HCT116 (cell line): ENCODE measurements at regions not wholly inside any gene's neighbourhood (a gene's known extent, or its start where the extent isn't known, plus 50 kb on each side); places are given as distances from the start of the nearest gene placed in this dataset.

Source experiments
- EZH2 ChIP-seq: fragments of 200-600 bp; sonication (generic); IDR thresholded peaks from 2 replicates; pipeline ENCODE4 v1.6.1; 2017; ENCODE audit warnings: antibody characterized with exemption, mixed run types
- EZH2phosphoT487 ChIP-seq: fragments of 200-600 bp; IDR thresholded peaks from 2 replicates; pipeline ENCODE4 v1.6.1; 2018; ENCODE audit warnings: antibody characterized with exemption, borderline replicate concordance
- RAD21 ChIP-seq: IDR thresholded peaks from 2 replicates; pipeline ENCODE4 v1.6.1; 2012; ENCODE audit warnings: low read depth, mild to moderate bottlenecking
- SRF ChIP-seq: IDR thresholded peaks from 2 replicates; pipeline ENCODE4 v1.6.1; 2012; ENCODE audit warnings: low read depth
- TF ChIP-seq, protein P1 (sequence below), 3 experiments: fragments of 200-600 bp in 1 of 3; sonication (generic) in 1 of 3; IDR thresholded peaks in 2 of 3; conservative IDR thresholded peaks in 1 of 3; 2 replicates each; pipeline ENCODE4 v1.5.1; 2012 to 2017; ENCODE audit warnings: low read depth in 2 of 3, low read length in 2 of 3, antibody characterized with exemption in 1 of 3, borderline replicate concordance in 1 of 3, control low read depth in 1 of 3, mild to moderate bottlenecking in 1 of 3, mixed read lengths in 1 of 3, mixed run types in 1 of 3, moderate library complexity in 1 of 3; ENCODE audit not compliant: insufficient read depth in 1 of 3
- TF ChIP-seq, protein P2 (sequence below): IDR thresholded peaks from 2 replicates; pipeline ENCODE4 v1.6.1; 2012

DNA sequence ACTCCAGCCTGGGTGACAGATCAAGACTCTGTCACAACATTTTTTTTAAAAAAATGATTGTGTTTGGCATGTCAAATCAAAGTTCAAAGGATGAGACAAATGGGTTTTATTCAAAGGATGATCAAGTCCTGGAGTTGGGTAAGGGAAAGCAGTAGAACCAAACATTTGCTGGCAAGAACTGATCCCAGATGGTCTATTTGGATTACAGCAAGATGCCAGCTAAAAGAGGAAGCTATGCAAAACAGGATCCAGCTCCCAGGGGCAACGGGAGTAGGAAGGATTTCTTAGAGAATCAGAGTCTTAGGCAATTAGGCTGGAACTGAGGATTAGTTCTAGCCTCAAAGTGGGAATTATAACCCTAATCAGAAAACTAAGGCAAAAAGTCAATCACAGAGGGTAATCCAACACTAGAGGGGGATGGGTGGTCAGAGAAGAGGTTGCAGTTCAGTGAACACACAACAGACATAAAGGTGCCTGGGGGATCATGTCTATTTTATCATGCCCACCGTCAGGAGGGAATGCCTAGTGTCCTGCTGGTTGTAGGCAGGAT lies 133.0 kb upstream of the PLS3 start:
- TF ChIP-seq, protein P1, sequence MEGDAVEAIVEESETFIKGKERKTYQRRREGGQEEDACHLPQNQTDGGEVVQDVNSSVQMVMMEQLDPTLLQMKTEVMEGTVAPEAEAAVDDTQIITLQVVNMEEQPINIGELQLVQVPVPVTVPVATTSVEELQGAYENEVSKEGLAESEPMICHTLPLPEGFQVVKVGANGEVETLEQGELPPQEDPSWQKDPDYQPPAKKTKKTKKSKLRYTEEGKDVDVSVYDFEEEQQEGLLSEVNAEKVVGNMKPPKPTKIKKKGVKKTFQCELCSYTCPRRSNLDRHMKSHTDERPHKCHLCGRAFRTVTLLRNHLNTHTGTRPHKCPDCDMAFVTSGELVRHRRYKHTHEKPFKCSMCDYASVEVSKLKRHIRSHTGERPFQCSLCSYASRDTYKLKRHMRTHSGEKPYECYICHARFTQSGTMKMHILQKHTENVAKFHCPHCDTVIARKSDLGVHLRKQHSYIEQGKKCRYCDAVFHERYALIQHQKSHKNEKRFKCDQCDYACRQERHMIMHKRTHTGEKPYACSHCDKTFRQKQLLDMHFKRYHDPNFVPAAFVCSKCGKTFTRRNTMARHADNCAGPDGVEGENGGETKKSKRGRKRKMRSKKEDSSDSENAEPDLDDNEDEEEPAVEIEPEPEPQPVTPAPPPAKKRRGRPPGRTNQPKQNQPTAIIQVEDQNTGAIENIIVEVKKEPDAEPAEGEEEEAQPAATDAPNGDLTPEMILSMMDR (IDR thresholded peaks at IDR 0.05 in 2 of 3, conservative IDR thresholded peaks at IDR 0.05 in 1 of 3; ENCODE audit: borderline replicate concordance in 1 of 3, insufficient read depth in 1 of 3, low read depth in 2 of 3, low read length in 2 of 3): no peak
- no peak for TF ChIP-seq EZH2phosphoT487
- TF ChIP-seq, protein P2, sequence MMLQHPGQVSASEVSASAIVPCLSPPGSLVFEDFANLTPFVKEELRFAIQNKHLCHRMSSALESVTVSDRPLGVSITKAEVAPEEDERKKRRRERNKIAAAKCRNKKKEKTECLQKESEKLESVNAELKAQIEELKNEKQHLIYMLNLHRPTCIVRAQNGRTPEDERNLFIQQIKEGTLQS: no peak
- TF ChIP-seq SRF: no peak
- no peak for TF ChIP-seq EZH2
- no peak for TF ChIP-seq RAD21
